Neural crest cell (in vitro differentiated cells): ENCODE measurements at regions not wholly inside any gene's neighbourhood (a gene's known extent, or its start where the extent isn't known, plus 50 kb on each side); places are given as distances from the start of the nearest gene placed in this dataset.

Source experiments
- DNase-seq: peaks from one replicate; pipeline ENCODE4 v3.0.0; 2021; ENCODE audit warnings: low read depth, mixed read lengths, low spot score
- H3K27ac Mint-ChIP-seq: one replicate; pipeline ENCODE4 v1.8.0; 2021; ENCODE audit warnings: mild to moderate bottlenecking, mixed read lengths; ENCODE audit not compliant: unreplicated experiment
- H3K27me3 Mint-ChIP-seq: 2 replicates; pipeline ENCODE4 v1.8.0; 2021; ENCODE audit warnings: low read depth, mild to moderate bottlenecking, mixed read lengths
- H3K36me3 Mint-ChIP-seq: 2 replicates; pipeline ENCODE4 v1.8.0; 2021; ENCODE audit warnings: low read depth, mild to moderate bottlenecking, mixed read lengths
- H3K4me1 Mint-ChIP-seq: 2 replicates; pipeline ENCODE4 v1.8.0; 2021; ENCODE audit warnings: mixed read lengths
- H3K4me3 Mint-ChIP-seq: one replicate; pipeline ENCODE4 v1.8.0; 2021; ENCODE audit warnings: mild to moderate bottlenecking, mixed read lengths
- H3K9me3 Mint-ChIP-seq: 2 replicates; pipeline ENCODE4 v1.8.0; 2021; ENCODE audit warnings: mixed read lengths
- TF ChIP-seq, protein P1 (sequence below): fragments of 200-600 bp; sonication (generic); conservative IDR thresholded peaks from 2 replicates; pipeline ENCODE4 v1.5.0; 2021; ENCODE audit warnings: antibody characterized with exemption, mild to moderate bottlenecking

DNA sequence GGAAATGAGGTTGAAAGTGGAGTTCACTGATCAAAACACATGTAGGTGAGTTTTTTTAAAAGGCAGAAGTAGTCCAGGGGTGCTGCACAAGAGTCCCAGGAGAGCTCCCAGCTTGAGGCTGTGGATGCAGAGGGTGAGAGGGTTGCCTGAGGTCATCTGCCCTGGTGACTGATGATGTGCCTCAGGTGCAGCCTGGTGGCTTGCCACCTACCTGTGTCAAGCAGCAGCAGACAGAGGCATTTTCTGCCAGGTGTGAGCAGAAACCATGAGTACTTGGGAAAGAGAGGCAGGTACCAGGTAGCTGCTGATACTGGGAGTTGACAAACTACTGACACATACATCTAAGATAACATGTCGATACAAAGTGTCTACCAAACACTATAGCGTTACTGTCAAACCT is 92.5 kb downstream of the SCP2D1 start:
- Mint-ChIP-seq H3K27me3 (peaks cover 16% of the 10 kb centered on the region), H3K4me3 (no peak overlapping the region), H3K36me3 (no peaks in the 10 kb centered on the region), H3K27ac (no peak overlapping the region), H3K9me3 (no peaks in the 10 kb centered on the region), H3K4me1 (no peaks in the 10 kb centered on the region)
- TF ChIP-seq, protein P1, sequence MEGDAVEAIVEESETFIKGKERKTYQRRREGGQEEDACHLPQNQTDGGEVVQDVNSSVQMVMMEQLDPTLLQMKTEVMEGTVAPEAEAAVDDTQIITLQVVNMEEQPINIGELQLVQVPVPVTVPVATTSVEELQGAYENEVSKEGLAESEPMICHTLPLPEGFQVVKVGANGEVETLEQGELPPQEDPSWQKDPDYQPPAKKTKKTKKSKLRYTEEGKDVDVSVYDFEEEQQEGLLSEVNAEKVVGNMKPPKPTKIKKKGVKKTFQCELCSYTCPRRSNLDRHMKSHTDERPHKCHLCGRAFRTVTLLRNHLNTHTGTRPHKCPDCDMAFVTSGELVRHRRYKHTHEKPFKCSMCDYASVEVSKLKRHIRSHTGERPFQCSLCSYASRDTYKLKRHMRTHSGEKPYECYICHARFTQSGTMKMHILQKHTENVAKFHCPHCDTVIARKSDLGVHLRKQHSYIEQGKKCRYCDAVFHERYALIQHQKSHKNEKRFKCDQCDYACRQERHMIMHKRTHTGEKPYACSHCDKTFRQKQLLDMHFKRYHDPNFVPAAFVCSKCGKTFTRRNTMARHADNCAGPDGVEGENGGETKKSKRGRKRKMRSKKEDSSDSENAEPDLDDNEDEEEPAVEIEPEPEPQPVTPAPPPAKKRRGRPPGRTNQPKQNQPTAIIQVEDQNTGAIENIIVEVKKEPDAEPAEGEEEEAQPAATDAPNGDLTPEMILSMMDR: no peak
- no peak for DNase-seq

DNA sequence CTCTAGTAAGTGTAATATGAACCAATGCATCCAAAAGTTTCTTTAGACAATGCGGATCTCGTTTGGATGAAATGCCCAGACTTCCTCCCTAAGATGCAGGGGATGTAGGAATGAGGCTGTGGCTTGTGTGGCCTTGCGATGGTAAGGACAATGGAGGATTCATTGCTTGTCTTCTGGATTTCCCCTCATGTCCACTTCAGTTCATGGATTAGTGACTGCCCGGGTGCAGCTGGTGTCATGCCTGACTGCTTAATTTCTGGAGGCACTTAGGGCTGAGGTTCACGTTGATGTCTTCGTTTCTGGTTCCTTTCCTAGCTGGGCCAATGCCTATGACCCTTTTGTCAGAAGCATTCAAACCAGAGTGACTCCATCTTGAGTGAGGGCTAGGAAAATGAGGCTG is 93.8 kb downstream of the SCP2D1 start:
- H3K4me3 Mint-ChIP-seq: no peak overlapping the region
- DNase-seq: no peak
- H3K36me3 Mint-ChIP-seq: no peaks in the 10 kb centered on the region
- H3K27me3 Mint-ChIP-seq: peaks cover 18% of the 10 kb centered on the region
- no peak overlapping the region for H3K27ac Mint-ChIP-seq
- no peaks in the 10 kb centered on the region for H3K4me1 Mint-ChIP-seq
- H3K9me3 Mint-ChIP-seq: no peaks in the 10 kb centered on the region
- TF ChIP-seq, protein P1: no peak

DNA sequence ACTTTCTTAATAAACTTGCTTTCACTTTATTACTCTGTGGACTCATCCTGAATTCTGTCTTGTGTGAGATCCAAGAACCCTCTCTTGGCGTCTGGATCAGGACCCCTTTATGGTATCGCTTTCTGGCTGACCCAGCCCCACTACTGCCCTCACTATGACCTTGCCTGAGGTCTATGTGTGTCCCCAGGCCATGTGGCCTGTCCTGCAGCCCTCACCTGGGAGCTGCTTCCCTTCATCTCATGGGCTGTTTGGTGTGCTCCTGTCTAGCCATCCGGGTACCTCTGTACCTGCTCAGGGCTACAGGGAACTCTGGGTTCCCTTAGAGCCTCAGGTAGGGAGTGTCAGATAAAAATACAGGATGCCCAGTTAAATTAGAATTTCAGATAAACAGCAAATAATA is 94.5 kb downstream of the SCP2D1 start:
- Mint-ChIP-seq H3K4me1 (no peaks in the 10 kb centered on the region), H3K36me3 (no peaks in the 10 kb centered on the region)
- DNase-seq: no peak

DNA sequence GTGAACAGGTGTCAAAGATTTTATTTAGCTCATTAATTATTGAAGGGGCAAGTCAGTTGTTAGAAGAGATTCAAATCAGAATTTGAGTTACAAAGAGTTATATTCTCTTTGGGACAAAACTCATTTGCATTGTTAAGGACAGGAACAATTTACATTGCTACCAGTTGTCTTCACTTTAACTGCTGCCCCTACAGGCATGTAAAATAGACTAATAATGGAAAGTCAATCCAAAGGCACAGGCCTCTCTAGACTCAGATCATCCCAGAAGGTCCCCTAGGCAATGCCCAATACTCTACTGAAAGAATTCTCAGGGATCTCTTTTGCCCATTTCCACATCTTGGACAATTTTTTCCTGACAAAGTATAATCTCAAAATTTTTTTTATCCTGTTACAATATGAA is 95.7 kb downstream of the SCP2D1 start:
- Mint-ChIP-seq H3K9me3 (no peaks in the 10 kb centered on the region), H3K4me1 (no peaks in the 10 kb centered on the region), H3K4me3 (no peak overlapping the region), H3K27ac (no peak overlapping the region), H3K36me3 (no peaks in the 10 kb centered on the region), H3K27me3 (peaks cover 17% of the 10 kb centered on the region)
- DNase-seq: no peak
- TF ChIP-seq, protein P1: no peak

More for the DNA sequence above, 94.5 kb downstream of the SCP2D1 start:
- no peak overlapping the region for H3K27ac Mint-ChIP-seq
- peaks cover 21% of the 10 kb centered on the region for H3K27me3 Mint-ChIP-seq
- H3K9me3 Mint-ChIP-seq: no peaks in the 10 kb centered on the region
- TF ChIP-seq, protein P1: no peak
- H3K4me3 Mint-ChIP-seq: no peak overlapping the region

DNA sequence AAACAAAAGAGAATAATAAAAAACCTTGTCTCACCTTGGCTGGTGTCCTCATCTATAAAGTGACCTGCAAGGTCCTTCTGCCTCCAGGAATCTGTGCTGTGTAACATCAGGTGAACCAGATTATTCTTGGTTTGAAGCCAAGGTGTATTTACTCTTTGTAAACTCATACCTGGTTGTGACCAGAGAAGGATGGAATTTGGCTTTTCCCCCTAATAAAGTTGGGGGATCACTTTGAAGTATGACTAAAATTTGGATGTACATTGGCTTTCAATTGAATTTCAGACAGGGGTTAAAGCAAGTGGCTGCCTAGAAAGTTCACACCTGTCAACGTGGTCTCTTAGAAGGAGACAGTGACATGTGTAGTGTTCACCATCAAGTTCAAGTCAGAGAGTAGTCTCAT is 100.1 kb downstream of the SCP2D1 start:
- H3K27me3 Mint-ChIP-seq: peaks cover 8% of the 10 kb centered on the region
- H3K36me3 Mint-ChIP-seq: no peaks in the 10 kb centered on the region
- DNase-seq: no peak
- no peak overlapping the region for H3K4me3 Mint-ChIP-seq
- TF ChIP-seq, protein P1: no peak
- no peaks in the 10 kb centered on the region for H3K4me1 Mint-ChIP-seq
- H3K9me3 Mint-ChIP-seq: peaks cover 4% of the 10 kb centered on the region
- no peak overlapping the region for H3K27ac Mint-ChIP-seq

DNA sequence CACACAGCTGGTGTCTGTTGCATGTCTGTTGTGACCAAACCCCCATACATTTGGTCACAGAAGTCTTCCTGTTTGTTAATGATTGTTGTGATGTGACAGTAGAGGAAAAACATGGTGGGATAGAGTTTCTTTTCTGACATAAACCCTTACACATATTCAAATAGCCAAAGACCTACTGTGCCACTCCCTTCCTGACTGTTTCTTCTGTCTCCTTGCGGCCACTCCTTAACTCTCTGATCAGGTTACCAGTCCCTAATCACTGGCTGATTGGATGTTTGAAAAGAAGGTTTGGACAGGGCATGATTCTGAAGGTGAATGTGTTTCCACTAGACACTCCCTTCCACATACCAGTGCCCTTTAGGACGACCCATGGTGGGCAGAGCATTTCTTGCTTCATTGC is 101.2 kb downstream of the SCP2D1 start:
- no peak overlapping the region for H3K27ac Mint-ChIP-seq
- TF ChIP-seq, protein P1: no peak
- no peaks in the 10 kb centered on the region for H3K36me3 Mint-ChIP-seq
- DNase-seq: no peak
- no peak overlapping the region for H3K4me3 Mint-ChIP-seq
- H3K27me3 Mint-ChIP-seq: peaks cover 8% of the 10 kb centered on the region
- no peaks in the 10 kb centered on the region for H3K4me1 Mint-ChIP-seq
- H3K9me3 Mint-ChIP-seq: peaks cover 4% of the 10 kb centered on the region
